ENCODE measurements at regions not wholly inside any gene's neighbourhood (a gene's known extent, or its start where the extent isn't known, plus 50 kb on each side); places are given as distances from the start of the nearest gene placed in this dataset.

DNA sequence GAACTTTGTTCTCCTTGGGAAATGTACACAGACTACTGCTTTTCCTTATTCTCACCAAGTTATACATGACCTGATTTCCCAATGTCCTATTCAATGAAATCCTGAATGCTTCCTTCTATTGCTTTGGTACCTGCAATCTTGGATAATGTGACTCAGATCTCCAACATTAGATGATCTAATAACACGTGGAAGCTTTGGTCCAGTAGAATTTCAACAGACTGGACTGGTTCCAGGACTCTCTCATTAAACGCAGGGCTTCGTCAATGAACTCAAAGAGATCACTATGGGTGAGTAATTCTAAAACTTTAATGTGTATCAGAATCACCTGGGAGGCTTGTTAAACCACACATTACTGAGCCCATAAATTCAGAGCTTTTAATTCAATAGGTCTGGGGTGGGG lies 413.6 kb upstream of the KCNH7 start:
- TF ChIP-seq CTCF (IDR thresholded peaks at IDR 0.05) = no peak
- TF ChIP-seq POLR2A (IDR thresholded peaks at IDR 0.05) = no peak

All from body of pancreas (tissue), 4 donors.